ENCODE measurements at regions not wholly inside any gene's neighbourhood (a gene's known extent, or its start where the extent isn't known, plus 50 kb on each side); places are given as distances from the start of the nearest gene placed in this dataset.

GRCh38 chr20:53711333-53712211 is 117.9 kb upstream of the ZNF217 start:
- TF ChIP-seq EZH2 (IDR thresholded peaks at IDR 0.05; ENCODE audit: low read depth) (no peak), CTCF (conservative IDR thresholded peaks at IDR 0.05) (no peak)
